Esophagus (tissue), 2 donors: ENCODE measurements at regions not wholly inside any gene's neighbourhood (a gene's known extent, or its start where the extent isn't known, plus 50 kb on each side); places are given as distances from the start of the nearest gene placed in this dataset.
"Not testable (repeated sequence)": the region's sequence is repeated elsewhere in the genome, so short reads cannot be mapped to it uniquely, and the experiment has no call there.

Source experiments
- H3K27ac ChIP-seq, 2 donors: one replicate each; pipeline ENCODE4 v1.5.1; 2013; ENCODE audit warnings: low read depth in 2 of 2, mild to moderate bottlenecking in 2 of 2, inconsistent platforms in 1 of 2, low read length in 1 of 2, moderate library complexity in 1 of 2
- H3K27me3 ChIP-seq, 2 donors: one replicate each; pipeline ENCODE4 v1.6.1; 2013; ENCODE audit warnings: low read length in 2 of 2, control low read depth in 1 of 2, mild to moderate bottlenecking in 1 of 2; ENCODE audit not compliant: insufficient read depth in 2 of 2, control insufficient read depth in 1 of 2
- H3K36me3 ChIP-seq, 2 donors: one replicate each; pipeline ENCODE4 v1.6.1; 2013; ENCODE audit warnings: low read length in 1 of 2; ENCODE audit not compliant: control insufficient read depth in 2 of 2, insufficient read depth in 2 of 2
- H3K4me1 ChIP-seq, 2 donors: one replicate each; pipeline ENCODE4 v1.6.1; 2013; ENCODE audit warnings: low read length in 1 of 2; ENCODE audit not compliant: control insufficient read depth in 2 of 2, insufficient read depth in 2 of 2
- H3K4me3 ChIP-seq, 2 donors: one replicate each; pipeline ENCODE4 v1.5.1; 2013; ENCODE audit warnings: low read length in 2 of 2, mild to moderate bottlenecking in 2 of 2, low read depth in 1 of 2, moderate library complexity in 1 of 2
- H3K9me3 ChIP-seq, 2 donors: one replicate each; pipeline ENCODE4 v1.6.1; 2013; ENCODE audit warnings: mild to moderate bottlenecking in 2 of 2, low read depth in 1 of 2, low read length in 1 of 2, moderate library complexity in 1 of 2; ENCODE audit not compliant: control insufficient read depth in 2 of 2, insufficient read depth in 1 of 2
- WGBS, 2 donors: extraction: QIAGEN DNeasy Blood & Tissue Kit; methylation state at CpG; one replicate each; pipeline ENCODE4 v1.1.7; 2013; 5-methylcytosine and 5-hydroxymethylcytosine counted together
- donor health status: healthy with polysubstance abuse.
- donor health status: Bipolar disorder and iron deficiency.

DNA sequence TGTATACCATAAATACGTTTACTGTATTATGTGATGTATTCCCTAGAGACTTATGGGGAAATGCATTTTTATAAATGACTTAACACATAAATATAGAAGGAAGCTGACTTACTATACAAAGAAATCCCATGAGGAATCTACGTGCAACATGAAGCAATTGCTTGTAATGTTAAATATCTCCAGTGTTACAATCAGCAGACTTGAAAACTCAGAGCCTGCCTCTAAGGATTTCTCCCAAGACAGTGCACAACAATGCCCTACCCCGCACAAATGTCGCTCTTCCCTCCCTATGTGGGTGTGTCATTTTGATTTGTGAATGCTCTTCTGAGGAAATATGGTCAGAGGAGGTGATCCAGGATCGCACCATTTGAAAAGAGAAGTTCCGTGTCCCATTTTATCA lies 629.0 kb downstream of the NR2F2 start:
- Histone ChIP-seq H3K36me3 (no peaks in the 10 kb centered on the region), H3K4me1 (no peaks in the 10 kb centered on the region), H3K27ac (no peak overlapping the region), H3K9me3 (peaks cover 3 to 7% of the 10 kb centered on the region in 2 donors), H3K4me3 (no peak overlapping the region), H3K27me3 (no peaks in the 10 kb centered on the region)
- 75 to 79% methylated on average over 6 of the region's 6 CpGs for WGBS, 2 donors

DNA sequence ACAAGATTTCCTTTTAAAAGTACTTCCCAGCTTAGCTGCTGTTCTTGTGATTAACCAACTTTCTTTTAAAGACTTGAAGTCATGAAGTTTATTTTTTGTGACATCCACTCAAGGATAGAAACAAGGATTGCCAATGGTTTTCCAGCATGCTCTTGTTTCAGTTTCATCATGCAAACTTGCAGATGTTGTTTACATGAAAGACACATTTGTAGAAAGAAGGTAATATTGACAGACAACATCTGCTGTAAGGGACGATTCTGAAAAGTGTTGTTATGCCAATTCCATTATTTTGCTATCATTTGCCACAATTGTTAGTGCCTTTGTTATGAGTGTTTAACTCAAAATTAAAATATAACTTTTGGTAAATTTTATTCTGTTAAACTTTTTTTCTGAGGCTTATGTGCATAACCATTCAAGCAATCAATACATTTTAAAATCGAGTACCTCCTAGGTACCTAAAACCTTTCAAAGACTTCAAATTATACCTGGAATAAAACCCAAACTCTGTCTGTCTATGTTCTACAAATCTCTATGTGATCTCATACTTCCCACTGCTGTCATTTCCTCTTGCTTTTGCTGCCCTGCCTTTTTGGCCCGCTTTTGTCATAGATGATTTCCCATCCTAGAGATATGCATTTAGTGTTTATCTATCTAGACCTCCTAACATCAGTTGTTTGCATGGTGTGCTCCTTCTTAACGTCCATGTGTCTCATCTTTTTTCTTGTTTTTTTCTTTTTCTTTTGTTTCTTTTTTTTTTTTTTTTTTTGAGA lies 630.4 kb downstream of the NR2F2 start:
- WGBS, 2 donors = 69 to 70% methylated on average over 4 of the region's 4 CpGs
- Histone ChIP-seq H3K4me1 (no peaks in the 10 kb centered on the region), H3K36me3 (no peaks in the 10 kb centered on the region), H3K27me3 (no peaks in the 10 kb centered on the region), H3K9me3 (peaks cover 3 to 7% of the 10 kb centered on the region in 2 donors), H3K27ac (no peak overlapping the region), H3K4me3 (no peak overlapping the region)

GRCh38 chr15:96966554-96966953 lies 636.1 kb downstream of the NR2F2 start:
- 62 to 63% methylated on average over 3 of the region's 3 CpGs for whole genome bisulfite sequencing, 2 donors
- H3K4me3 ChIP-seq = no peak overlapping the region
- no peaks in the 10 kb centered on the region for H3K4me1 ChIP-seq
- no peaks in the 10 kb centered on the region for H3K36me3 ChIP-seq
- no peak overlapping the region for H3K27ac ChIP-seq
- H3K9me3 ChIP-seq = peaks cover 3 to 4% of the 10 kb centered on the region in 2 donors
- H3K27me3 ChIP-seq = no peaks in the 10 kb centered on the region

GRCh38 chr15:96969732-96970710 lies 639.5 kb downstream of the NR2F2 start:
- no peaks in the 10 kb centered on the region for H3K36me3 ChIP-seq
- H3K9me3 ChIP-seq = no peaks in the 10 kb centered on the region
- H3K4me3 ChIP-seq = no peak overlapping the region
- 78 to 81% methylated on average over 18 of the region's 18 CpGs for WGBS, 2 donors
- no peak overlapping the region for H3K27ac ChIP-seq
- no peaks in the 10 kb centered on the region for H3K27me3 ChIP-seq
- H3K4me1 ChIP-seq = no peaks in the 10 kb centered on the region

DNA sequence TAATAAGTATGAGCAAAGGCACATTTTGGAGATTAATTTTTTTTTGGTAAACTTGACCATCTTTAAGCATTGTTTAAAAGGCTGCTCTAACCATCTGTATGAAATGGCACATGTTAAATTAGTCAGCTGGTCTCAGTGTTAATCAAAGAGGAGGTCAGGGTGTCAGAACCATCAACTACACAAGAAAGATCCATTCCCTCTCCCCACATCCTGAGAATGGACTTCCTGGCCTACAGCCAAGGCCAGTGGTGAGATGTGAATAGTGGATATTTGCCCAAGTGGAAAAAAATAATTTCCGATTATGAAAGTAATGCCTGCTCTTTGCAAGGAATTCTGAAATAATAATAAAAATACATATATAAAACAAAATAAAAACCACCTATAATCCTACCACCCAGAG lies 641.7 kb downstream of the NR2F2 start:
- Histone ChIP-seq H3K4me3 (no peak overlapping the region), H3K27ac (no peak overlapping the region), H3K27me3 (no peaks in the 10 kb centered on the region), H3K4me1 (no peaks in the 10 kb centered on the region), H3K9me3 (no peaks in the 10 kb centered on the region), H3K36me3 (no peaks in the 10 kb centered on the region)
- 19 to 60% methylated on average over 1 of the region's 1 CpG for WGBS, 2 donors

DNA sequence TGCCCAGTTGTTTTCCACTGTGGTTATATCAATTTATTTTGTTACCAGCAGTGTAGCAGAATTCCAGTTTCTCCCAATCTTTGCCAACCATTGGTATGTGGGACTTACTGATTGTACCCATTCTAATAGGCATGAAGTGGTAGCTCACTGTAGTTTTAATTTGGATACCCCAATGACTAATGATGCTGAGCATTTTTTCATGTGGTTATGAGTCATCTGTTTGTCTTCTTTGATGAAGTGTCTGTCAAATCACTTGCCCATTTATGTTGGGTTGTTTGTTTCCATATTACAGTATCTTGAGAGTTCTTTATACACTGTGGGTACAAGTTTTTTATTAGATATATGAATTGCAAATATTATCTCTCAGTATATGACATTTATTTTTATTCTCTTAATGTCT lies 644.3 kb downstream of the NR2F2 start:
- Histone ChIP-seq H3K4me1 (no peaks in the 10 kb centered on the region), H3K9me3 (no peaks in the 10 kb centered on the region), H3K27ac (no peak overlapping the region), H3K36me3 (no peaks in the 10 kb centered on the region), H3K27me3 (no peaks in the 10 kb centered on the region), H3K4me3 (no peak overlapping the region)

DNA sequence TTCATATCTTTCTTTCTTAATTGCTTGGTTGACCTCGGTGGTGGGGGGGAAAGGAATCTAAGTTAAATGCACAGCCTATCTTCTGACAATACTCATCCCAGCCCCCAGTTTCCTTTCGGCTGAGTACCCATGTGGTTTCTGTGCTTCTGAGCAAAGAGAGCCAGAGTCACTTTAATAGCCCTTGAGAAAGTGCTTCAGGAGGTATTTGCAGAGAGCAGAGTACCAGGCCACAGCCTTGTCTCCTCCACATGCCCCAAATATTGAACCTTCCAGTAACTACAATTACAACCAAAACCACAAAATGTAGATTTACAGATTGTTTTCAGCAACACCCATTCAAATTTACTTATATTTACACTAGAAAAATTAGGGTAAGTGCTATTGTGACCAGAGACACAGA lies 647.4 kb downstream of the NR2F2 start:
- Histone ChIP-seq H3K4me1 (no peaks in the 10 kb centered on the region), H3K27me3 (no peaks in the 10 kb centered on the region), H3K4me3 (no peak overlapping the region), H3K27ac (no peak overlapping the region), H3K9me3 (no peaks in the 10 kb centered on the region), H3K36me3 (no peaks in the 10 kb centered on the region)
- WGBS, 2 donors = 68 to 73% methylated on average over 2 of the region's 2 CpGs

DNA sequence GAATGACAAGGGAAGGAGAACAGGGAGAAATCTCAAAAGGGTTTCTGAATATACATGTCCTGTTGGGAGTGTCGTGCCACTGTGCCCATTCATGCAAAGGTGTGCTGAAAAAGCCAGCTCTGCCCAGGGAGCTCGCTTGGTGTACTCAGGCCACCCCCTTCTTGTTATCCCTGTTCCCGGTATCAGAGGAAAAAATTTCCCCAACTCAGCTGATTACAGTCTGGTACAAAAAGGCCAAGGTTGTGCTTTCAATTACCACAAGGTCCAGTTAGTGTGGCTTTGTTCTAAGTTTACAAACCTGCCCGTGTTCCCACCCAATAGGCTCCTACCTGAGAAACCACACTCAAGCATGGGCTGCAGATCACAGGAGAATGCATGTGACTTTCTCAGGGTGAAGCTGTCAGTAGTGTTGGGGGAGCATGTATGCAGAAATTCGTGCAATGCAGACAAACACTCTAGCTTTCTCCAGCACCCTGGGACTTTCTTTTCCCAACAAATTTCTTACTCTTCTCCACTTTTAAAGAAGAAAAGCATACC lies 648.5 kb downstream of the NR2F2 start:
- H3K9me3 ChIP-seq = no peaks in the 10 kb centered on the region
- H3K4me1 ChIP-seq = no peaks in the 10 kb centered on the region
- no peaks in the 10 kb centered on the region for H3K36me3 ChIP-seq
- H3K27ac ChIP-seq = no peak overlapping the region
- no peaks in the 10 kb centered on the region for H3K27me3 ChIP-seq
- no peak overlapping the region for H3K4me3 ChIP-seq
- 44 to 50% methylated on average over 5 of the region's 5 CpGs for WGBS, 2 donors

GRCh38 chr15:96984121-96984671 lies 653.7 kb downstream of the NR2F2 start:
- not testable (repeated sequence) for H3K36me3 ChIP-seq, H3K27ac ChIP-seq, H3K9me3 ChIP-seq, H3K27me3 ChIP-seq, H3K4me1 ChIP-seq, H3K4me3 ChIP-seq
- WGBS, 2 donors = 94 to 95% methylated on average over 36 to 58 of the region's 58 CpGs
